LHCN-M2 (cell line): ENCODE measurements at regions not wholly inside any gene's neighbourhood (a gene's known extent, or its start where the extent isn't known, plus 50 kb on each side); places are given as distances from the start of the nearest gene placed in this dataset.
A peak's percentile ranks its signal among the peaks of the same experiment; 100 is the strongest.
"Not testable (repeated sequence)": the region's sequence is repeated elsewhere in the genome, so short reads cannot be mapped to it uniquely, and the experiment has no call there.

Experiments used
- DNase-seq: peaks from one replicate; pipeline ENCODE4 v3.0.0-alpha.2; 2012; ENCODE audit warnings: low read depth

- no peak for DNase-seq
Measured at GRCh38 chr10:78456649-78457400, 423.2 kb downstream of the RPS24 start.

- peak; percentile 79 for DNase-seq
Measured at GRCh38 chr10:78457804-78458482, 424.3 kb downstream of the RPS24 start.

GRCh38 chr10:78458983-78459638 is 425.4 kb downstream of the RPS24 start:
- DNase-seq = peak; percentile 89

GRCh38 chr10:78459639-78460037 is 426.0 kb downstream of the RPS24 start:
- DNase-seq = no peak

GRCh38 chr10:78460204-78460603 is 426.5 kb downstream of the RPS24 start:
- DNase-seq = no peak

GRCh38 chr10:78461333-78461732 is 427.7 kb downstream of the RPS24 start:
- DNase-seq = no peak

- no peak for DNase-seq
Measured at GRCh38 chr10:78462176-78462575, 428.5 kb downstream of the RPS24 start.

- no peak for DNase-seq
Measured at GRCh38 chr10:78462726-78463228, 429.1 kb downstream of the RPS24 start.

GRCh38 chr10:78464118-78464855 is 430.6 kb downstream of the RPS24 start:
- DNase-seq = no peak

GRCh38 chr10:78464856-78465267 is 431.2 kb downstream of the RPS24 start:
- DNase-seq = no peak

GRCh38 chr10:78465431-78465830 is 431.8 kb downstream of the RPS24 start:
- DNase-seq = no peak

GRCh38 chr10:78467496-78468106 is 433.9 kb downstream of the RPS24 start:
- no peak for DNase-seq

GRCh38 chr10:78468731-78469130 is 435.1 kb downstream of the RPS24 start:
- not testable (repeated sequence) for DNase-seq

GRCh38 chr10:78470267-78471103 is 436.8 kb downstream of the RPS24 start:
- DNase-seq = no peak

GRCh38 chr10:78471326-78471722 is 437.7 kb downstream of the RPS24 start:
- no peak for DNase-seq

- no peak for DNase-seq
Measured at GRCh38 chr10:78471723-78472550, 438.3 kb downstream of the RPS24 start.

- no peak for DNase-seq
Measured at GRCh38 chr10:78472551-78472890, 438.9 kb downstream of the RPS24 start.

- DNase-seq = no peak
Measured at GRCh38 chr10:78473006-78473405, 439.3 kb downstream of the RPS24 start.

- no peak for DNase-seq
Measured at GRCh38 chr10:78474743-78475142, 441.1 kb downstream of the RPS24 start.

- DNase-seq = no peak
Measured at GRCh38 chr10:78475437-78475836, 441.8 kb downstream of the RPS24 start.
